Suprapubic skin (tissue), 4 donors: ENCODE measurements at regions not wholly inside any gene's neighbourhood (a gene's known extent, or its start where the extent isn't known, plus 50 kb on each side); places are given as distances from the start of the nearest gene placed in this dataset.

Experiments
- EP300 ChIP-seq: sonication (generic); formaldehyde crosslinking; IDR thresholded peaks from one replicate; pipeline ENCODE4 v1.6.1; 2017; ENCODE audit warnings: antibody characterized with exemption
- POLR2A ChIP-seq, 2 donors: fragments of 450-650 bp; IDR thresholded peaks; one replicate each; pipeline ENCODE4 v1.6.1; 2017; ENCODE audit warnings: antibody characterized with exemption in 2 of 2, mild to moderate bottlenecking in 2 of 2, moderate library complexity in 2 of 2
- POLR2AphosphoS5 ChIP-seq, 3 donors: sonication (generic); formaldehyde crosslinking; IDR thresholded peaks; one replicate each; pipeline ENCODE4 v1.6.1; 2017; ENCODE audit warnings: antibody characterized with exemption in 3 of 3
- TF ChIP-seq, protein P1 (sequence below), 2 donors: fragments of 200-600 bp in 1 of 2; fragments of 450-650 bp in 1 of 2; sonication (generic) in 1 of 2; IDR thresholded peaks; one replicate each; pipeline ENCODE4 v1.5.1; 2016 to 2019; ENCODE audit warnings: antibody characterized with exemption in 2 of 2, mild to moderate bottlenecking in 1 of 2, moderate library complexity in 1 of 2

DNA sequence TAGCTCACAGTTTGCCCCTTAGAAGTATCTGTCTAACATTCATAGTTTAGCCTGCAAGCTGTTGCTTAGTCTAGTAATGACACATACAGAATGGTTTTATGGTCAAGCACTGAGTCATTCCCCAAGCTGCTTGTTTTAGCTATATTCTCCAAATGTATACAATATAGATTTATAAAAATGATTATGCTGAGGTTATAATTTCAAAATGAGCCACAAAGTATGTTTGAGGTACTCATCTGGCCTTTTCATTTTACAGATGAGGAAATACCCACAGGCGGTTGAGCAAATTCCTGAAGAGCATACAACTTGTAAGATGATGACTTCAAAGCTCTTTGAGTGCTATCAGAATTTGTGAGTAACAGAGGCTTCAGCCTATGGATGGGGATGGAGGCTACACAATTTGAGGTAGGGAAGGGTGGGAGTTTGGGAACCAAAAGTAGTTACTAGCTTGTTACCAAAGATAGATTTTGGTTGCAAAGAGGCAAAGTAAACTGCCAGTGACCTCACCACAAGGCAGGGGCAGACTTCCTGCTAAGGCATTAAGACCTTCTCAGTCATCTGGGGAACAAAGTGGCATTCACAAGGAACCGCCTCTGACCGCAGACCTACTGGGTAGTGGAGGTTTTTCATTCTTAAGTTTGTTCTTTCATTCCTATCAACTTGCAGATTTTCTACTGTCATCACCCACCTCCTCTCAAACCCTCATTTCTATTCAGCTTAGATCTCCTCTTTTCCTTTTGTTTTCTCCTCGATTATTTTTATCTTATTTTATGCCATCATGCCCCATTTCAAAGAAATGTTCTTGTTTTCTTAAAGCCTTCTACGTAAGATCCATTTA lies 257.2 kb upstream of the NECTIN3 start:
- TF ChIP-seq POLR2AphosphoS5 (IDR thresholded peaks at IDR 0.05) (no peak), POLR2A (IDR thresholded peaks at IDR 0.05) (no peak), EP300 (no peak)
- TF ChIP-seq, protein P1, sequence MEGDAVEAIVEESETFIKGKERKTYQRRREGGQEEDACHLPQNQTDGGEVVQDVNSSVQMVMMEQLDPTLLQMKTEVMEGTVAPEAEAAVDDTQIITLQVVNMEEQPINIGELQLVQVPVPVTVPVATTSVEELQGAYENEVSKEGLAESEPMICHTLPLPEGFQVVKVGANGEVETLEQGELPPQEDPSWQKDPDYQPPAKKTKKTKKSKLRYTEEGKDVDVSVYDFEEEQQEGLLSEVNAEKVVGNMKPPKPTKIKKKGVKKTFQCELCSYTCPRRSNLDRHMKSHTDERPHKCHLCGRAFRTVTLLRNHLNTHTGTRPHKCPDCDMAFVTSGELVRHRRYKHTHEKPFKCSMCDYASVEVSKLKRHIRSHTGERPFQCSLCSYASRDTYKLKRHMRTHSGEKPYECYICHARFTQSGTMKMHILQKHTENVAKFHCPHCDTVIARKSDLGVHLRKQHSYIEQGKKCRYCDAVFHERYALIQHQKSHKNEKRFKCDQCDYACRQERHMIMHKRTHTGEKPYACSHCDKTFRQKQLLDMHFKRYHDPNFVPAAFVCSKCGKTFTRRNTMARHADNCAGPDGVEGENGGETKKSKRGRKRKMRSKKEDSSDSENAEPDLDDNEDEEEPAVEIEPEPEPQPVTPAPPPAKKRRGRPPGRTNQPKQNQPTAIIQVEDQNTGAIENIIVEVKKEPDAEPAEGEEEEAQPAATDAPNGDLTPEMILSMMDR (IDR thresholded peaks at IDR 0.05), result no peak
